Neural progenitor cell (in vitro differentiated cells): ENCODE measurements at regions not wholly inside any gene's neighbourhood (a gene's known extent, or its start where the extent isn't known, plus 50 kb on each side); places are given as distances from the start of the nearest gene placed in this dataset.
"Not testable (repeated sequence)": the region's sequence is repeated elsewhere in the genome, so short reads cannot be mapped to it uniquely, and the experiment has no call there.

ENCODE experiments used
- DNase-seq: peaks from one replicate; pipeline ENCODE4 v3.0.0-alpha.2; 2016; ENCODE audit warnings: low spot score
- H2AFZ ChIP-seq: fragments of 200-600 bp; sonication (generic); replicated peaks from 2 replicates; pipeline ENCODE4 v1.6.1; 2016; ENCODE audit warnings: antibody characterized with exemption
- H3F3A ChIP-seq: fragments of 200-600 bp; sonication (generic); 2 replicates; pipeline ENCODE4 v1.6.1; 2016; ENCODE audit warnings: antibody characterized with exemption, low read depth
- H3K27ac ChIP-seq: fragments of 200-600 bp; sonication (generic); 2 replicates; pipeline ENCODE4 v1.5.1; 2016; ENCODE audit warnings: mild to moderate bottlenecking
- H3K27me3 ChIP-seq: fragments of 200-600 bp; sonication (generic); 2 replicates; pipeline ENCODE4 v1.6.1; 2016; ENCODE audit warnings: mild to moderate bottlenecking, moderate library complexity
- H3K36me3 ChIP-seq: fragments of 200-600 bp; sonication (generic); 2 replicates; pipeline ENCODE4 v1.5.1; 2016
- H3K4me1 ChIP-seq: fragments of 200-600 bp; sonication (generic); 2 replicates; pipeline ENCODE4 v1.6.1; 2016; ENCODE audit warnings: mixed run types
- H3K4me2 ChIP-seq: fragments of 200-600 bp; sonication (generic); 2 replicates; pipeline ENCODE4 v1.6.1; 2016
- H3K4me3 ChIP-seq: fragments of 200-600 bp; sonication (generic); 2 replicates; pipeline ENCODE4 v1.5.1; 2016
- H3K79me2 ChIP-seq: fragments of 200-600 bp; sonication (generic); 2 replicates; pipeline ENCODE4 v1.6.1; 2016; ENCODE audit warnings: low read depth
- H3K9ac ChIP-seq: fragments of 200-600 bp; sonication (generic); 2 replicates; pipeline ENCODE4 v1.6.1; 2016
- H3K9me3 ChIP-seq: fragments of 200-600 bp; sonication (generic); 2 replicates; pipeline ENCODE4 v1.5.1; 2016; ENCODE audit warnings: low read depth
- H4K20me1 ChIP-seq: fragments of 200-600 bp; sonication (generic); 2 replicates; pipeline ENCODE4 v1.6.1; 2016; ENCODE audit warnings: low read depth
- H3K27ac Mint-ChIP-seq: 3 replicates; pipeline ENCODE4 v1.8.0; 2021; ENCODE audit warnings: mixed read lengths
- H3K27me3 Mint-ChIP-seq: 2 replicates; pipeline ENCODE4 v1.8.0; 2022; ENCODE audit warnings: low read depth, mild to moderate bottlenecking, inconsistent platforms, moderate library complexity, mixed read lengths; ENCODE audit not compliant: insufficient read depth
- H3K36me3 Mint-ChIP-seq: 3 replicates; pipeline ENCODE4 v1.8.0; 2021; ENCODE audit warnings: mixed read lengths
- H3K4me1 Mint-ChIP-seq: 3 replicates; pipeline ENCODE4 v1.8.0; 2021; ENCODE audit warnings: mixed read lengths
- H3K4me3 Mint-ChIP-seq: 3 replicates; pipeline ENCODE4 v1.8.0; 2021; ENCODE audit warnings: mild to moderate bottlenecking, moderate library complexity, mixed read lengths
- H3K9me3 Mint-ChIP-seq: 3 replicates; pipeline ENCODE4 v1.8.0; 2020; ENCODE audit warnings: mixed read lengths
- EZH2 ChIP-seq: fragments of 200-600 bp; sonication (generic); IDR thresholded peaks from 2 replicates; pipeline ENCODE4 v1.6.1; 2017; ENCODE audit warnings: antibody characterized with exemption, mild to moderate bottlenecking, moderate library complexity
- EZH2phosphoT487 ChIP-seq: fragments of 200-600 bp; sonication (generic); IDR thresholded peaks from 2 replicates; pipeline ENCODE4 v1.6.1; 2017; ENCODE audit warnings: antibody characterized with exemption
- TF ChIP-seq, protein P1 (sequence below): fragments of 200-600 bp; sonication (generic); IDR thresholded peaks from 2 replicates; pipeline ENCODE4 v1.5.1; 2017; ENCODE audit warnings: antibody characterized with exemption, mild to moderate bottlenecking

- H3K9me3 Mint-ChIP-seq = peaks cover 3% of the 10 kb centered on the region
- H3F3A ChIP-seq = peaks cover 20% of the 10 kb centered on the region
- H3K4me1 ChIP-seq = peaks cover 30% of the 10 kb centered on the region
- H3K27me3 Mint-ChIP-seq = peaks cover 4% of the 10 kb centered on the region
- H3K9me3 ChIP-seq = no peaks in the 10 kb centered on the region
- no peak overlapping the region for H3K9ac ChIP-seq
- peaks cover 52% of the 10 kb centered on the region for H3K4me1 Mint-ChIP-seq
- H3K4me3 ChIP-seq = peak overlapping the region; percentile 13
- peak; percentile 36 for DNase-seq
- H3K27ac ChIP-seq = no peak overlapping the region
- no peaks in the 10 kb centered on the region for H4K20me1 ChIP-seq
- H3K36me3 ChIP-seq = no peaks in the 10 kb centered on the region
- H3K4me2 ChIP-seq = peak overlapping the region; percentile 59
- H3K27me3 ChIP-seq = no peaks in the 10 kb centered on the region
- peak overlapping the region; percentile 36 for H2AFZ ChIP-seq
- H3K79me2 ChIP-seq = no peaks in the 10 kb centered on the region
- TF ChIP-seq, protein P1, sequence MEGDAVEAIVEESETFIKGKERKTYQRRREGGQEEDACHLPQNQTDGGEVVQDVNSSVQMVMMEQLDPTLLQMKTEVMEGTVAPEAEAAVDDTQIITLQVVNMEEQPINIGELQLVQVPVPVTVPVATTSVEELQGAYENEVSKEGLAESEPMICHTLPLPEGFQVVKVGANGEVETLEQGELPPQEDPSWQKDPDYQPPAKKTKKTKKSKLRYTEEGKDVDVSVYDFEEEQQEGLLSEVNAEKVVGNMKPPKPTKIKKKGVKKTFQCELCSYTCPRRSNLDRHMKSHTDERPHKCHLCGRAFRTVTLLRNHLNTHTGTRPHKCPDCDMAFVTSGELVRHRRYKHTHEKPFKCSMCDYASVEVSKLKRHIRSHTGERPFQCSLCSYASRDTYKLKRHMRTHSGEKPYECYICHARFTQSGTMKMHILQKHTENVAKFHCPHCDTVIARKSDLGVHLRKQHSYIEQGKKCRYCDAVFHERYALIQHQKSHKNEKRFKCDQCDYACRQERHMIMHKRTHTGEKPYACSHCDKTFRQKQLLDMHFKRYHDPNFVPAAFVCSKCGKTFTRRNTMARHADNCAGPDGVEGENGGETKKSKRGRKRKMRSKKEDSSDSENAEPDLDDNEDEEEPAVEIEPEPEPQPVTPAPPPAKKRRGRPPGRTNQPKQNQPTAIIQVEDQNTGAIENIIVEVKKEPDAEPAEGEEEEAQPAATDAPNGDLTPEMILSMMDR = no peak
- no peak for TF ChIP-seq EZH2
- TF ChIP-seq EZH2phosphoT487 = no peak
- H3K27ac Mint-ChIP-seq = peak overlapping the region; percentile 73
- H3K36me3 Mint-ChIP-seq = no peaks in the 10 kb centered on the region
- H3K4me3 Mint-ChIP-seq = no peak overlapping the region
These were observed 171.1 kb upstream of the KLF6 start for GRCh38 chr10:3955955-3956617.

GRCh38 chr10:3955493-3955892, 170.5 kb upstream of the KLF6 start:
- no peaks in the 10 kb centered on the region for H3K27me3 ChIP-seq
- no peaks in the 10 kb centered on the region for H3K9me3 ChIP-seq
- peaks cover 25% of the 10 kb centered on the region for H3K4me1 ChIP-seq
- Mint-ChIP-seq H3K27ac (peak overlapping the region; percentile 73), H3K4me1 (peaks cover 46% of the 10 kb centered on the region), H3K4me3 (peak overlapping the region; percentile 56), H3K9me3 (peaks cover 3% of the 10 kb centered on the region), H3K27me3 (peaks cover 4% of the 10 kb centered on the region), H3K36me3 (no peaks in the 10 kb centered on the region)
- H3F3A ChIP-seq = peaks cover 20% of the 10 kb centered on the region
- H3K79me2 ChIP-seq = no peaks in the 10 kb centered on the region
- peak overlapping the region; percentile 13 for H3K4me3 ChIP-seq
- peak; percentile 74 for DNase-seq
- no peaks in the 10 kb centered on the region for H4K20me1 ChIP-seq
- no peaks in the 10 kb centered on the region for H3K36me3 ChIP-seq
- H2AFZ ChIP-seq = peak overlapping the region; percentile 36
- no peak overlapping the region for H3K27ac ChIP-seq
- peak overlapping the region; percentile 59 for H3K4me2 ChIP-seq
- H3K9ac ChIP-seq = no peak overlapping the region
- no peak for TF ChIP-seq EZH2phosphoT487
- no peak for TF ChIP-seq EZH2
- TF ChIP-seq, protein P1 = no peak

DNA sequence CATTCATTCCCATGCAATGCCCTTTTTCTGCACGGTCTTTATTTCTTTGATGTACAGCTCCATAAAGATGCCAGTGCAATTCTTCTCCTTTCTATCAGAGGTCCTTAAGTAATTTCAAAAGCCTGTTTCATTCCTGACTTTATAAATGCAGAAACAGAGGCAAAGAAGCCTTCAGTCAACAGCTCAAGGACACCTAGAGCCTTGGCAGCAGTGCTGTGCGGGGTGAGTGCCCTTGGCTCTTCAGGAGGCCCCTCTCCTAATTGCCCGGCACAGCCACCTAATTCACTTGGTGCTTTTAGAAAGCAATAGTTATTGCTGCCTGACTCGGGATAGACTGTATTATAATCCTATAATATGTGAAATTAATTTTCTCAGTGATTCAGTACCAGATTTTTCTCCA, 169.6 kb upstream of the KLF6 start:
- H3K27me3 ChIP-seq = no peaks in the 10 kb centered on the region
- H3K4me3 Mint-ChIP-seq = no peak overlapping the region
- no peak overlapping the region for H3K4me3 ChIP-seq
- H4K20me1 ChIP-seq = no peaks in the 10 kb centered on the region
- H3K27me3 Mint-ChIP-seq = peaks cover 6% of the 10 kb centered on the region
- no peaks in the 10 kb centered on the region for H3K9me3 ChIP-seq
- peaks cover 20% of the 10 kb centered on the region for H3F3A ChIP-seq
- no peak overlapping the region for H3K27ac ChIP-seq
- H3K36me3 Mint-ChIP-seq = no peaks in the 10 kb centered on the region
- peak overlapping the region; percentile 50 for H3K27ac Mint-ChIP-seq
- H3K4me1 Mint-ChIP-seq = peaks cover 44% of the 10 kb centered on the region
- no peaks in the 10 kb centered on the region for H3K36me3 ChIP-seq
- DNase-seq = no peak
- no peak overlapping the region for H3K4me2 ChIP-seq
- H3K79me2 ChIP-seq = no peaks in the 10 kb centered on the region
- peaks cover 3% of the 10 kb centered on the region for H3K9me3 Mint-ChIP-seq
- H3K4me1 ChIP-seq = peaks cover 21% of the 10 kb centered on the region
- H3K9ac ChIP-seq = no peak overlapping the region
- H2AFZ ChIP-seq = no peak overlapping the region
- TF ChIP-seq, protein P1 = no peak
- no peak for TF ChIP-seq EZH2phosphoT487
- TF ChIP-seq EZH2 = no peak

DNA sequence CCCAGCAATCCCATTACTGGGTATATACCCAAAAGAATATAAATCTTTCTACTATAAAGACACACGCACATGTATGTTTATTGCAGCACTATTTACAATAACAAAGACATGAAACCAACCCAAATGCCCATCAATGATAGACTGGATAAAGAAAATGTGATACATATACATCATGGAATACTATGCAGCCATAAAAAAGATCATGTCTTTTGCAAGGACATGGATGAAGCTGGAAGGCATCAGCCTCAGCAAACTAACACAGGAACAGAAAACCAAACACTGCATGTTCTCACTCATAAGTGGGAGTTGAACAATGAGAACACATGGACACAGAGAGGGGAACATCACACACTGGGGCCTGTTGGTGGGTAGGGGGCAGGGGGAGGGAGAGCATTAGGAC, 169.0 kb upstream of the KLF6 start:
- H3K27me3 ChIP-seq, H3K9ac ChIP-seq, H3K27ac Mint-ChIP-seq, H3K4me2 ChIP-seq, H3K4me3 ChIP-seq, DNase-seq, H3K27me3 Mint-ChIP-seq, H2AFZ ChIP-seq, H3K79me2 ChIP-seq, H3K36me3 ChIP-seq, H3K4me3 Mint-ChIP-seq, H3K9me3 Mint-ChIP-seq, H3K27ac ChIP-seq, H3K9me3 ChIP-seq, H4K20me1 ChIP-seq, H3K36me3 Mint-ChIP-seq: not testable (repeated sequence)
- peaks cover 45% of the 10 kb centered on the region for H3K4me1 Mint-ChIP-seq
- Histone ChIP-seq H3F3A (peaks cover 20% of the 10 kb centered on the region), H3K4me1 (peaks cover 21% of the 10 kb centered on the region)
